DOHH2 (cell line): ENCODE measurements at regions not wholly inside any gene's neighbourhood (a gene's known extent, or its start where the extent isn't known, plus 50 kb on each side); places are given as distances from the start of the nearest gene placed in this dataset.

Experiments
- EZH2phosphoT487 ChIP-seq: fragments of 200-600 bp; sonication (generic); IDR thresholded peaks from 2 replicates; pipeline ENCODE4 v1.6.1; 2017; ENCODE audit warnings: borderline replicate concordance, mild to moderate bottlenecking, antibody characterized with exemption, low read length, moderate library complexity, mixed read lengths
- TF ChIP-seq, protein P1 (sequence below): fragments of 200-600 bp; sonication (generic); IDR thresholded peaks from one replicate; pipeline ENCODE4 v1.5.1; 2014; ENCODE audit warnings: antibody characterized with exemption, mild to moderate bottlenecking, low read depth, low read length; ENCODE audit not compliant: poor library complexity, severe bottlenecking

DNA sequence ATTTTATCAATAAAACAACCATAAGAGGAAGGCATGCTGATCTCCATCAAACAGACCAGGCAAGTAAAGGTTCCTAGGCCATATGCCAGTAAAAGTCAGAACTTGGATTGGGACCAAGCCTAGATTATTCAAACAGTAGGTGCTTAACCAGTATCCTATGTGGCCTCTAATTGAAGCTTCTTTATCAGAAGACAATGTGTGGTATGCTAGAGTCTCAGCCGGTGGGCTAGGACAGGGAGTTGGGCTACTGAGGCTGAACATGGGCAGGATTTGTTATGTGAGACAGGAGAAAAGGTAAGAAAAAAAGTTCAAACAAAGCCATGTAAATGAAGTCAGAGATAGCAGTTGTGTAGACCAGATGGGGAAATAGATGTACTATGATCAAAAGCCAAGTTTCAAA lies 413.7 kb upstream of the GHITM start:
- TF ChIP-seq, protein P1, sequence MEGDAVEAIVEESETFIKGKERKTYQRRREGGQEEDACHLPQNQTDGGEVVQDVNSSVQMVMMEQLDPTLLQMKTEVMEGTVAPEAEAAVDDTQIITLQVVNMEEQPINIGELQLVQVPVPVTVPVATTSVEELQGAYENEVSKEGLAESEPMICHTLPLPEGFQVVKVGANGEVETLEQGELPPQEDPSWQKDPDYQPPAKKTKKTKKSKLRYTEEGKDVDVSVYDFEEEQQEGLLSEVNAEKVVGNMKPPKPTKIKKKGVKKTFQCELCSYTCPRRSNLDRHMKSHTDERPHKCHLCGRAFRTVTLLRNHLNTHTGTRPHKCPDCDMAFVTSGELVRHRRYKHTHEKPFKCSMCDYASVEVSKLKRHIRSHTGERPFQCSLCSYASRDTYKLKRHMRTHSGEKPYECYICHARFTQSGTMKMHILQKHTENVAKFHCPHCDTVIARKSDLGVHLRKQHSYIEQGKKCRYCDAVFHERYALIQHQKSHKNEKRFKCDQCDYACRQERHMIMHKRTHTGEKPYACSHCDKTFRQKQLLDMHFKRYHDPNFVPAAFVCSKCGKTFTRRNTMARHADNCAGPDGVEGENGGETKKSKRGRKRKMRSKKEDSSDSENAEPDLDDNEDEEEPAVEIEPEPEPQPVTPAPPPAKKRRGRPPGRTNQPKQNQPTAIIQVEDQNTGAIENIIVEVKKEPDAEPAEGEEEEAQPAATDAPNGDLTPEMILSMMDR, result no peak
- no peak for TF ChIP-seq EZH2phosphoT487
